Left lung (tissue), 4 donors: ENCODE measurements at regions not wholly inside any gene's neighbourhood (a gene's known extent, or its start where the extent isn't known, plus 50 kb on each side); places are given as distances from the start of the nearest gene placed in this dataset.
"Not testable (repeated sequence)": the region's sequence is repeated elsewhere in the genome, so short reads cannot be mapped to it uniquely, and the experiment has no call there.

Source experiments
- ATAC-seq: fragments of 200-7000 bp; cut with Tn5 transposase; one replicate; pipeline ENCODE4 v1.9.1; 2020; ENCODE audit warnings: moderate library complexity
- DNase-seq, 4 donors: peaks; one replicate each; pipeline ENCODE4 v3.0.0-alpha.2; 2013 to 2020
- H3K27ac ChIP-seq, 2 donors: fragments of 200-600 bp; sonication (generic) in 1 of 2; one replicate each; pipeline versions ENCODE4 v1.5.0 to v1.8.0; 2020 to 2021
- H3K27me3 ChIP-seq, 2 donors: fragments of 200-600 bp; sonication (generic) in 1 of 2; one replicate each; pipeline versions ENCODE4 v1.5.0 to v1.8.0; 2020 to 2021
- H3K36me3 ChIP-seq, 2 donors: fragments of 200-600 bp; sonication (generic) in 1 of 2; one replicate each; pipeline versions ENCODE4 v1.5.0 to v1.8.0; 2020 to 2021
- H3K4me1 ChIP-seq, 2 donors: fragments of 200-600 bp; one replicate each; pipeline ENCODE4 v1.8.0; 2021
- H3K4me3 ChIP-seq, 2 donors: fragments of 200-600 bp; sonication (generic) in 1 of 2; one replicate each; pipeline versions ENCODE4 v1.5.0 to v1.8.0; 2020 to 2021; ENCODE audit warnings: mild to moderate bottlenecking in 1 of 2
- H3K9me3 ChIP-seq, 2 donors: fragments of 200-600 bp; sonication (generic) in 1 of 2; one replicate each; pipeline versions ENCODE4 v1.5.0 to v1.8.0; 2020 to 2021
- intact Hi-C, 2 donors: fragments of 100-400 bp; cut with DNase I; formaldehyde crosslinking; loops; one replicate each; pipeline versions ENCODE4 v1.11.2 to v1.14.2; 2022
- TF ChIP-seq, protein P1 (sequence below), 2 donors: fragments of 200-600 bp; sonication (generic) in 1 of 2; IDR thresholded peaks; one replicate each; pipeline versions ENCODE4 v1.5.0 to v1.8.0; 2021; ENCODE audit warnings: antibody characterized with exemption in 2 of 2
- donor health status: DM: no; HTN: yes; CAD: no.
- donor health status: DM: no; HTN: no; CAD: no.

GRCh38 chr14:28308734-28309133 is 457.9 kb upstream of the FOXG1 start:
- no peak for DNase-seq
- no peaks in the 10 kb centered on the region for H3K27me3 ChIP-seq
- intact Hi-C loops, result no loop called here
- no peaks in the 10 kb centered on the region for H3K9me3 ChIP-seq
- H3K27ac ChIP-seq, result no peak overlapping the region
- no peak for ATAC-seq
- H3K4me1 ChIP-seq, result no peaks in the 10 kb centered on the region
- H3K4me3 ChIP-seq, result no peak overlapping the region
- no peaks in the 10 kb centered on the region for H3K36me3 ChIP-seq
- TF ChIP-seq, protein P1, sequence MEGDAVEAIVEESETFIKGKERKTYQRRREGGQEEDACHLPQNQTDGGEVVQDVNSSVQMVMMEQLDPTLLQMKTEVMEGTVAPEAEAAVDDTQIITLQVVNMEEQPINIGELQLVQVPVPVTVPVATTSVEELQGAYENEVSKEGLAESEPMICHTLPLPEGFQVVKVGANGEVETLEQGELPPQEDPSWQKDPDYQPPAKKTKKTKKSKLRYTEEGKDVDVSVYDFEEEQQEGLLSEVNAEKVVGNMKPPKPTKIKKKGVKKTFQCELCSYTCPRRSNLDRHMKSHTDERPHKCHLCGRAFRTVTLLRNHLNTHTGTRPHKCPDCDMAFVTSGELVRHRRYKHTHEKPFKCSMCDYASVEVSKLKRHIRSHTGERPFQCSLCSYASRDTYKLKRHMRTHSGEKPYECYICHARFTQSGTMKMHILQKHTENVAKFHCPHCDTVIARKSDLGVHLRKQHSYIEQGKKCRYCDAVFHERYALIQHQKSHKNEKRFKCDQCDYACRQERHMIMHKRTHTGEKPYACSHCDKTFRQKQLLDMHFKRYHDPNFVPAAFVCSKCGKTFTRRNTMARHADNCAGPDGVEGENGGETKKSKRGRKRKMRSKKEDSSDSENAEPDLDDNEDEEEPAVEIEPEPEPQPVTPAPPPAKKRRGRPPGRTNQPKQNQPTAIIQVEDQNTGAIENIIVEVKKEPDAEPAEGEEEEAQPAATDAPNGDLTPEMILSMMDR (IDR thresholded peaks at IDR 0.05), result no peak

DNA sequence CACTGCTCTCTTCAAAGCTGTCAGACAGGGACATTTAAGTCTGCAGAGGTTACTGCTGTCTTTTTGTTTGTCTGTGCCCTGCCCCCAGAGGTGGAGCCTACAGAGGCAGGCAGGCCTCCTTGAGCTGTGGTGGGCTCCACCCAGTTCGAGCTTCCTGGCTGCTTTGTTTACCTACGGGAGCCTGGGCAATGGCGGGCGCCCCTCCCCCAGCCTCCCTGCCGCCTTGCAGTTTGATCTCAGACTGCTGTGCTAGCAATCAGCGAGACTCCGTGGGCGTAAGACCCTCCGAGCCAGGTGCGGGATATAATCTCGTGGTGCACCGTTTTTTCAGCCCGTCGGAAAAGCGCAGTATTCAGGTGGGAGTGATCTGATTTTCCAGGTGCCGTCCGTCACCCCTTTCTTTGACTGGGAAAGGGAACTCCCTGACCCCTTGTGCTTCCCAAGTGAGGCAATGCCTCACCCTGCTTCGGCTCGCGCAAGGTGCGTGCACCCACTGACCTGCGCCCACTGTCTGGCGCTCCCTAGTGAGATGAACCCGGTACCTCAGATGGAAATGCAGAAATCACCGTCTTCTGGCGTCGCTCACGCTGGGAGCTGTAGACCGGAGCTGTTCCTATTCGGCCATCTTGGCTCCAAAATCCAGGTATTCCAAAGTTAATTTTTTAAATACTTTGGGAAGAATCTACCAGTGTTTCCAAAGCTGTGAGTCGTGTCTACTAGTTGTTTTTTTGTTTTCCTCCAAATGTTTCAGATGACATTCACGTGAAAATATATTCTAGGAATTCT is 448.5 kb upstream of the FOXG1 start:
- ATAC-seq, H3K36me3 ChIP-seq, H3K4me1 ChIP-seq, H3K27ac ChIP-seq, H3K9me3 ChIP-seq, H3K27me3 ChIP-seq, H3K4me3 ChIP-seq, intact Hi-C loops: not testable (repeated sequence)
- peak in 1 of 4 donors; percentile 17 for DNase-seq

GRCh38 chr14:28321475-28322244 is 444.9 kb upstream of the FOXG1 start:
- ATAC-seq, result no peak
- no peaks in the 10 kb centered on the region for H3K36me3 ChIP-seq

GRCh38 chr14:28323366-28323765 is 443.2 kb upstream of the FOXG1 start:
- Histone ChIP-seq H3K27ac (no peak overlapping the region), H3K27me3 (no peaks in the 10 kb centered on the region), H3K9me3 (peaks cover 0 to under 1% of the 10 kb centered on the region in 2 donors), H3K36me3 (no peaks in the 10 kb centered on the region), H3K4me1 (no peaks in the 10 kb centered on the region), H3K4me3 (no peak overlapping the region)
- TF ChIP-seq, protein P1 (IDR thresholded peaks at IDR 0.05), result no peak
- intact Hi-C loops, result no loop called here
- DNase-seq, result no peak
- ATAC-seq, result no peak

More at GRCh38 chr14:28321475-28322244, 444.9 kb upstream of the FOXG1 start:
- no peak overlapping the region for H3K27ac ChIP-seq
- TF ChIP-seq, protein P1 (IDR thresholded peaks at IDR 0.05), result no peak
- no peak for DNase-seq
- no peak overlapping the region for H3K4me3 ChIP-seq
- peaks cover 0 to 6% of the 10 kb centered on the region in 2 donors for H3K9me3 ChIP-seq
- no peaks in the 10 kb centered on the region for H3K4me1 ChIP-seq
- intact Hi-C loops, result no loop called here
- H3K27me3 ChIP-seq, result no peaks in the 10 kb centered on the region

DNA sequence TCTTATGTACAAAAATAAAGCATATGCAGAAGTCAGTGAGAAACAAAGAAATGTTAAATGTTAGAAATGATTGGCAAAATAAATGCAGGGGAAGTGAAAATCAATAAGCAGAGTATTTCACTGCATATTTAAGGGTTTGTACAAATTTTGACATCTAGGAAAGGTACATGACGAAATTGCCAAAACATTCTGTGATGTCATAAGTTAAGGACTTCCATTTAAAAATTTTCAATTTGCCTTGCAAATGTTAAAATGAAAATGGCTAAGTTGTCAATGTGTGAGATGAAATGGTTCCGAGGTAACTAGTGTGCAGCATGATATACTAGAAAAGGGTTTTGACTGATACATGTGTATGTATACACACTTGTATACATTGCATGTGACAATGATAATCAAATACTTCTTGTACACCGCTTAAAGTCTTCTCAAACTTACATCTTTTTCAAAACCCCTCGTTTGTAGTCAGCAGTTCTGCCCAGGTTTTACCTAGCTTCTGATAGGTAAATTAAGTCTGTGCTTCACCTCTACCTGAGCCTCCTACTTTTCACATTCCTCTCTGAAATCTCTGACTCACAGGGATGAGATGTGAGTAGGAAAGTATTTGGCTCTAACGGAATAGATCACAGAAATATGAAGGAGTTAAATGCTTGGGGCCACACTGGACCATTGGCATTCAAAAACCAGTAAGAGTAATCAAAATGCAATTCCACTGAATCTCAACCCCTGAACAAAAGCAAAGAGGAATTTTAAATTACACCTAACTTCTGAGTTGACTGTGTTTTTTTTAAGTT is 442.4 kb upstream of the FOXG1 start:
- Histone ChIP-seq H3K4me3 (no peak overlapping the region), H3K27me3 (no peaks in the 10 kb centered on the region), H3K4me1 (no peaks in the 10 kb centered on the region), H3K27ac (no peak overlapping the region), H3K36me3 (no peaks in the 10 kb centered on the region), H3K9me3 (no peaks in the 10 kb centered on the region)
- no peak for ATAC-seq
- TF ChIP-seq, protein P1 (IDR thresholded peaks at IDR 0.05), result no peak
- intact Hi-C loops, result no loop called here
- no peak for DNase-seq
